PC-9 (cell line): ENCODE measurements at regions not wholly inside any gene's neighbourhood (a gene's known extent, or its start where the extent isn't known, plus 50 kb on each side); places are given as distances from the start of the nearest gene placed in this dataset.

Experiments
- BruUV-seq: library from RNA; stranded (reverse); fragments of 400-500 nt; replicated peaks from 2 replicates; lab custom pipeline; 2021; lab: Mats Ljungman, UMichigan
- CTCF ChIA-PET: fragments of 300-600 bp; sonication (Branson Sonifier 250); formaldehyde crosslinking; loops from one replicate; lab custom pipeline; 2022; ENCODE audit warnings: antibody characterized with exemption; lab: Charles Lee
- POLR2A ChIA-PET: fragments of 300-600 bp; sonication (Branson Sonifier 250); formaldehyde crosslinking; loops from one replicate; lab custom pipeline; 2022; ENCODE audit warnings: antibody characterized with exemption; ENCODE audit not compliant: unreplicated experiment; lab: Charles Lee
- DNase-seq, 2 experiments: peaks; one replicate each; pipeline versions ENCODE4 v3.0.0 to v3.0.0-alpha.2; 2015 to 2022; ENCODE audit warnings: mixed read lengths in 1 of 2
- H2AFZ ChIP-seq: fragments of 200-600 bp; sonication (generic); 2 replicates; pipeline ENCODE4 v1.8.1; 2017; ENCODE audit warnings: antibody characterized with exemption
- H3F3A ChIP-seq: fragments of 200-600 bp; sonication (generic); 2 replicates; pipeline ENCODE4 v1.8.1; 2017; ENCODE audit warnings: antibody characterized with exemption, mild to moderate bottlenecking, low read depth; ENCODE audit not compliant: insufficient read depth
- H3K27ac ChIP-seq: fragments of 200-600 bp; sonication (generic); 2 replicates; pipeline ENCODE4 v1.6.1; 2016; ENCODE audit warnings: mixed run types
- H3K27me3 ChIP-seq: fragments of 200-600 bp; sonication (generic); 2 replicates; pipeline ENCODE4 v1.6.1; 2016; ENCODE audit warnings: low read depth, mixed run types; ENCODE audit not compliant: insufficient read depth
- H3K36me3 ChIP-seq: fragments of 200-600 bp; sonication (generic); 2 replicates; pipeline ENCODE4 v1.6.1; 2016; ENCODE audit warnings: low read depth, mixed run types
- H3K4me1 ChIP-seq: fragments of 200-600 bp; sonication (generic); replicated peaks from 2 replicates; pipeline ENCODE4 v1.6.1; 2016; ENCODE audit warnings: mixed run types; ENCODE audit not compliant: insufficient read depth
- H3K4me2 ChIP-seq: fragments of 200-600 bp; sonication (generic); 2 replicates; pipeline ENCODE4 v1.6.1; 2017; ENCODE audit warnings: mixed run types
- H3K4me3 ChIP-seq: fragments of 200-600 bp; sonication (generic); 2 replicates; pipeline ENCODE4 v1.6.1; 2016; ENCODE audit warnings: mixed run types
- H3K79me2 ChIP-seq: fragments of 200-600 bp; sonication (generic); 2 replicates; pipeline ENCODE4 v1.6.1; 2017; ENCODE audit warnings: low read depth, mixed run types
- H3K9me2 ChIP-seq: fragments of 200-600 bp; sonication (generic); 2 replicates; pipeline ENCODE4 v1.8.1; 2017; ENCODE audit warnings: mild to moderate bottlenecking; ENCODE audit not compliant: insufficient read depth
- H3K9me3 ChIP-seq: fragments of 200-600 bp; sonication (generic); 2 replicates; pipeline ENCODE4 v1.8.1; 2016; ENCODE audit warnings: low read depth; ENCODE audit not compliant: insufficient read depth
- H4K20me1 ChIP-seq: fragments of 200-600 bp; sonication (generic); 2 replicates; pipeline ENCODE4 v1.8.1; 2017; ENCODE audit not compliant: insufficient read depth
- EZH2 ChIP-seq: fragments of 200-600 bp; sonication (generic); IDR thresholded peaks from 2 replicates; pipeline ENCODE4 v1.8.0; 2017; ENCODE audit warnings: antibody characterized with exemption, low read depth
- intact Hi-C: fragments of 100-400 bp; cut with micrococcal nuclease; formaldehyde crosslinking; loops from one replicate; pipeline ENCODE4 v1.10.0; 2022; ENCODE audit not compliant: unreplicated experiment
- TF ChIP-seq, protein P1 (sequence below): fragments of 200-600 bp; sonication (generic); conservative IDR thresholded peaks from 2 replicates; pipeline ENCODE4 v1.6.1; 2017; ENCODE audit warnings: mixed run types, antibody characterized with exemption, mild to moderate bottlenecking, moderate library complexity

DNA sequence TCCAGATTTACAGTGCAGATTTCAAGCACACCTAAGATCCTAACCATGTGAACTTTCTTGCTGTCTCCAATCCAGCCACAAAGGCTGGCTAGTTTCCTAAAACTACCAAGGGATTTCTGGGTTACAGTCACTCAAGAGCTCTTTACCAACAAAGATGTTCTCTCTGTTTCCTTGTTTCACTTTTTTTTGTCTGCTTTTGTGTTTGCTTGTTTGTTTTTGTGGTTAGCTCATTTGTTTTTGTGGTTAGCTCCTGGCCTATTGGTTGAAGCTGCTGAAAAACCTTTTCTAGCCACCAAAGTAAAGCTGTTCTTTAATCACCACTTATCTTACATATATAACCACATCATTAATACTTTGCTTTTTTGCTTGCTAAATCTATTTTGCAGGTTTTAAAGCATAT lies 642.5 kb upstream of the GALNTL6 start:
- no peaks in the 10 kb centered on the region for H3K36me3 ChIP-seq
- H3K27me3 ChIP-seq, result no peaks in the 10 kb centered on the region
- H3K4me1 ChIP-seq, result no peaks in the 10 kb centered on the region
- no peak overlapping the region for H2AFZ ChIP-seq
- TF ChIP-seq EZH2, result no peak
- TF ChIP-seq, protein P1, sequence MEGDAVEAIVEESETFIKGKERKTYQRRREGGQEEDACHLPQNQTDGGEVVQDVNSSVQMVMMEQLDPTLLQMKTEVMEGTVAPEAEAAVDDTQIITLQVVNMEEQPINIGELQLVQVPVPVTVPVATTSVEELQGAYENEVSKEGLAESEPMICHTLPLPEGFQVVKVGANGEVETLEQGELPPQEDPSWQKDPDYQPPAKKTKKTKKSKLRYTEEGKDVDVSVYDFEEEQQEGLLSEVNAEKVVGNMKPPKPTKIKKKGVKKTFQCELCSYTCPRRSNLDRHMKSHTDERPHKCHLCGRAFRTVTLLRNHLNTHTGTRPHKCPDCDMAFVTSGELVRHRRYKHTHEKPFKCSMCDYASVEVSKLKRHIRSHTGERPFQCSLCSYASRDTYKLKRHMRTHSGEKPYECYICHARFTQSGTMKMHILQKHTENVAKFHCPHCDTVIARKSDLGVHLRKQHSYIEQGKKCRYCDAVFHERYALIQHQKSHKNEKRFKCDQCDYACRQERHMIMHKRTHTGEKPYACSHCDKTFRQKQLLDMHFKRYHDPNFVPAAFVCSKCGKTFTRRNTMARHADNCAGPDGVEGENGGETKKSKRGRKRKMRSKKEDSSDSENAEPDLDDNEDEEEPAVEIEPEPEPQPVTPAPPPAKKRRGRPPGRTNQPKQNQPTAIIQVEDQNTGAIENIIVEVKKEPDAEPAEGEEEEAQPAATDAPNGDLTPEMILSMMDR, result no peak
- POLR2A ChIA-PET, result no interaction called here
- H3K4me3 ChIP-seq, result no peak overlapping the region
- H3K4me2 ChIP-seq, result no peak overlapping the region
- CTCF ChIA-PET, result no interaction called here
- no peak for DNase-seq
- no TSS peak for BruUV-seq
- H3K27ac ChIP-seq, result no peak overlapping the region
- H3K9me2 ChIP-seq, result no peaks in the 10 kb centered on the region
- H3K79me2 ChIP-seq, result no peaks in the 10 kb centered on the region
- H3F3A ChIP-seq, result no peaks in the 10 kb centered on the region
- H4K20me1 ChIP-seq, result no peaks in the 10 kb centered on the region
- intact Hi-C loops, result no loop called here
- H3K9me3 ChIP-seq, result no peaks in the 10 kb centered on the region

DNA sequence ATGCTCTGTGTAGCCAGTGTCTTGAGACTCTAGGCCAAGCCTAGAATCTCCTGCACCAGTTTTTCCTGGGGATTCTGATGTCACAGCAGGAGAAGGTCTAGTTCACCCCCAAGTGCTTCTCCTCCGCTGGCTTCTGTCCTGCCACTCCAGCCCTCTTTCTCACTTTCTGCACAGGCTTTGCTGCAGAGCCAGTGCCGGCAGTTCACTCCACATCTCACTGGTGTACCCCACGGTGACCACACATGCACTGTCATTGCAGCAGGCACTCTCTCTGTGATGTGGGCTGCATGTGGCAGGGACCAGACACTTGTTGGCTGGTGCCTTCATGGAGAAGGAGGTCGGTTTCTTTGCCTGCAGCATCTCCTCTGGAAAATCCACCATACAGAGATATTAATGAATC lies 643.8 kb upstream of the GALNTL6 start:
- intact Hi-C loops, result no loop called here
- H3K9me3 ChIP-seq, result no peaks in the 10 kb centered on the region
- no peaks in the 10 kb centered on the region for H3K9me2 ChIP-seq
- DNase-seq, result no peak
- no peaks in the 10 kb centered on the region for H3K79me2 ChIP-seq
- H3K36me3 ChIP-seq, result no peaks in the 10 kb centered on the region
- no peak overlapping the region for H2AFZ ChIP-seq
- H3K4me3 ChIP-seq, result no peak overlapping the region
- H3K27me3 ChIP-seq, result no peaks in the 10 kb centered on the region
- TF ChIP-seq, protein P1, result no peak
- no peak for TF ChIP-seq EZH2
- BruUV-seq, result no TSS peak
- ChIA-PET POLR2A (no interaction called here), CTCF (no interaction called here)
- no peaks in the 10 kb centered on the region for H3K4me1 ChIP-seq
- no peaks in the 10 kb centered on the region for H3F3A ChIP-seq
- no peaks in the 10 kb centered on the region for H4K20me1 ChIP-seq
- no peak overlapping the region for H3K27ac ChIP-seq
- H3K4me2 ChIP-seq, result no peak overlapping the region

GRCh38 chr4:171162478-171162877 lies 650.7 kb upstream of the GALNTL6 start:
- Histone ChIP-seq H3K4me3 (no peak overlapping the region), H3K27me3 (no peaks in the 10 kb centered on the region), H3K27ac (no peak overlapping the region), H3K79me2 (no peaks in the 10 kb centered on the region), H2AFZ (no peak overlapping the region), H3F3A (no peaks in the 10 kb centered on the region), H3K36me3 (no peaks in the 10 kb centered on the region), H3K9me2 (no peaks in the 10 kb centered on the region), H3K9me3 (no peaks in the 10 kb centered on the region), H4K20me1 (no peaks in the 10 kb centered on the region), H3K4me2 (no peak overlapping the region), H3K4me1 (no peaks in the 10 kb centered on the region)
- CTCF ChIA-PET, result no interaction called here
- no peak for DNase-seq
- POLR2A ChIA-PET, result no interaction called here
- intact Hi-C loops, result no loop called here
- no TSS peak for BruUV-seq
- TF ChIP-seq, protein P1, result no peak
- TF ChIP-seq EZH2, result no peak
